ENCODE measurements at regions not wholly inside any gene's neighbourhood (a gene's known extent, or its start where the extent isn't known, plus 50 kb on each side); places are given as distances from the start of the nearest gene placed in this dataset.
A peak's percentile ranks its signal among the peaks of the same experiment; 100 is the strongest.
"Not testable (repeated sequence)": the region's sequence is repeated elsewhere in the genome, so short reads cannot be mapped to it uniquely, and the experiment has no call there.

- DNase-seq (ENCODE audit: low spot score) = no peak
These were observed 391.6 kb upstream of the PROK2 start for GRCh38 chr3:72176537-72177041.

- DNase-seq (ENCODE audit: low spot score) = no peak
These were observed 390.4 kb upstream of the PROK2 start for GRCh38 chr3:72175296-72175858.

- DNase-seq (ENCODE audit: low spot score) = no peak
These were observed 389.9 kb upstream of the PROK2 start for GRCh38 chr3:72174890-72175289.

- DNase-seq (ENCODE audit: low spot score) = no peak
These were observed 389.1 kb upstream of the PROK2 start for GRCh38 chr3:72174040-72174439.

- DNase-seq (ENCODE audit: low spot score) = peak; percentile 70
These were observed 387.0 kb upstream of the PROK2 start for GRCh38 chr3:72171946-72172345.

GRCh38 chr3:72171463-72171881 is 386.5 kb upstream of the PROK2 start:
- DNase-seq (ENCODE audit: low spot score) = peak; percentile 89

- DNase-seq (ENCODE audit: low spot score) = no peak
These were observed 384.9 kb upstream of the PROK2 start for GRCh38 chr3:72169561-72170472.

GRCh38 chr3:72169120-72169519 is 384.2 kb upstream of the PROK2 start:
- DNase-seq (ENCODE audit: low spot score) = no peak

GRCh38 chr3:72165808-72166207 is 380.9 kb upstream of the PROK2 start:
- no peak for DNase-seq (ENCODE audit: low spot score)

- no peak for DNase-seq (ENCODE audit: low spot score)
These were observed 380.4 kb upstream of the PROK2 start for GRCh38 chr3:72165317-72165716.

GRCh38 chr3:72164635-72164978 is 379.7 kb upstream of the PROK2 start:
- no peak for DNase-seq (ENCODE audit: low spot score)

GRCh38 chr3:72163809-72164634 is 379.1 kb upstream of the PROK2 start:
- DNase-seq (ENCODE audit: low spot score) = no peak

- DNase-seq (ENCODE audit: low spot score) = no peak
These were observed 377.8 kb upstream of the PROK2 start for GRCh38 chr3:72162649-72163184.

GRCh38 chr3:72161881-72162595 is 377.1 kb upstream of the PROK2 start:
- no peak for DNase-seq (ENCODE audit: low spot score)

GRCh38 chr3:72161285-72161684 is 376.3 kb upstream of the PROK2 start:
- DNase-seq (ENCODE audit: low spot score) = not testable (repeated sequence)

- DNase-seq (ENCODE audit: low spot score) = no peak
These were observed 375.4 kb upstream of the PROK2 start for GRCh38 chr3:72160351-72160750.

GRCh38 chr3:72159487-72159886 is 374.5 kb upstream of the PROK2 start:
- no peak for DNase-seq (ENCODE audit: low spot score)

GRCh38 chr3:72158639-72159326 is 373.8 kb upstream of the PROK2 start:
- no peak for DNase-seq (ENCODE audit: low spot score)

GRCh38 chr3:72157748-72158638 is 373.0 kb upstream of the PROK2 start:
- no peak for DNase-seq (ENCODE audit: low spot score)

All from putamen (tissue), 1 donor.